ENCODE measurements at regions not wholly inside any gene's neighbourhood (a gene's known extent, or its start where the extent isn't known, plus 50 kb on each side); places are given as distances from the start of the nearest gene placed in this dataset.

GRCh38 chr6:84447651-84448050 lies 220.2 kb upstream of the CEP162 start:
- Histone ChIP-seq H3K4me3 (ENCODE audit: low read depth, low read length) (no peak overlapping the region), H3K27me3 (ENCODE audit: control insufficient read depth, insufficient read depth, low read length) (no peaks in the 10 kb centered on the region), H3K36me3 (ENCODE audit: control insufficient read depth, insufficient read depth, low read length) (no peaks in the 10 kb centered on the region)
- DNase-seq (ENCODE audit: low read depth) (no peak), FAIRE-seq (no peak)
- no peak for TF ChIP-seq CTCF (IDR thresholded peaks at IDR 0.05; ENCODE audit: insufficient read depth, low read length, severe bottlenecking)

- Histone ChIP-seq H3K36me3 (ENCODE audit: control insufficient read depth, insufficient read depth, low read length) (no peaks in the 10 kb centered on the region), H3K27me3 (ENCODE audit: control insufficient read depth, insufficient read depth, low read length) (no peaks in the 10 kb centered on the region), H3K4me3 (ENCODE audit: low read depth, low read length) (no peak overlapping the region)
- DNase-seq (ENCODE audit: low read depth) (no peak), FAIRE-seq (no peak)
- no peak for TF ChIP-seq CTCF (IDR thresholded peaks at IDR 0.05; ENCODE audit: insufficient read depth, low read length, severe bottlenecking)
These were observed 217.6 kb upstream of the CEP162 start for GRCh38 chr6:84445068-84445467.

GRCh38 chr6:84442208-84442607 lies 214.8 kb upstream of the CEP162 start:
- no peak for TF ChIP-seq CTCF (IDR thresholded peaks at IDR 0.05; ENCODE audit: insufficient read depth, low read length, severe bottlenecking)
- no peaks in the 10 kb centered on the region for H3K27me3 ChIP-seq (ENCODE audit: control insufficient read depth, insufficient read depth, low read length)
- DNase-seq (ENCODE audit: low read depth) (no peak), FAIRE-seq (no peak)
- no peak overlapping the region for H3K4me3 ChIP-seq (ENCODE audit: low read depth, low read length)
- H3K36me3 ChIP-seq (ENCODE audit: control insufficient read depth, insufficient read depth, low read length) = no peaks in the 10 kb centered on the region

- H3K4me3 ChIP-seq (ENCODE audit: low read depth, low read length) = no peak overlapping the region
These were observed 214.0 kb upstream of the CEP162 start for GRCh38 chr6:84441456-84441855.

GRCh38 chr6:84434550-84434949 lies 207.1 kb upstream of the CEP162 start:
- no peak overlapping the region for H3K4me3 ChIP-seq (ENCODE audit: low read depth, low read length)
- no peak for TF ChIP-seq CTCF (IDR thresholded peaks at IDR 0.05; ENCODE audit: insufficient read depth, low read length, severe bottlenecking)
- DNase-seq (ENCODE audit: low read depth) (no peak), FAIRE-seq (no peak)
- no peaks in the 10 kb centered on the region for H3K36me3 ChIP-seq (ENCODE audit: control insufficient read depth, insufficient read depth, low read length)
- peaks cover 7% of the 10 kb centered on the region for H3K27me3 ChIP-seq (ENCODE audit: control insufficient read depth, insufficient read depth, low read length)

More at GRCh38 chr6:84441456-84441855, 214.0 kb upstream of the CEP162 start:
- FAIRE-seq (no peak), DNase-seq (ENCODE audit: low read depth) (no peak)
- no peaks in the 10 kb centered on the region for H3K27me3 ChIP-seq (ENCODE audit: control insufficient read depth, insufficient read depth, low read length)
- H3K36me3 ChIP-seq (ENCODE audit: control insufficient read depth, insufficient read depth, low read length) = no peaks in the 10 kb centered on the region
- no peak for TF ChIP-seq CTCF (IDR thresholded peaks at IDR 0.05; ENCODE audit: insufficient read depth, low read length, severe bottlenecking)

GRCh38 chr6:84432619-84433018 lies 205.2 kb upstream of the CEP162 start:
- Histone ChIP-seq H3K36me3 (ENCODE audit: control insufficient read depth, insufficient read depth, low read length) (no peaks in the 10 kb centered on the region), H3K4me3 (ENCODE audit: low read depth, low read length) (no peak overlapping the region), H3K27me3 (ENCODE audit: control insufficient read depth, insufficient read depth, low read length) (peaks cover 8% of the 10 kb centered on the region)
- FAIRE-seq (no peak), DNase-seq (ENCODE audit: low read depth) (peak; percentile 29)
- TF ChIP-seq CTCF (IDR thresholded peaks at IDR 0.05; ENCODE audit: insufficient read depth, low read length, severe bottlenecking) = no peak

All from bronchial epithelial cell (primary cell).